GM18511 (cell line): ENCODE measurements at regions not wholly inside any gene's neighbourhood (a gene's known extent, or its start where the extent isn't known, plus 50 kb on each side); places are given as distances from the start of the nearest gene placed in this dataset.
"Not testable (repeated sequence)": the region's sequence is repeated elsewhere in the genome, so short reads cannot be mapped to it uniquely, and the experiment has no call there.

Experiments used
- ATAC-seq: cut with Tn5 transposase; IDR thresholded peaks from one replicate; pipeline ENCODE4 v1.9.1; 2021; ENCODE audit warnings: mild to moderate bottlenecking, moderate library complexity; ENCODE audit not compliant: unreplicated experiment

DNA sequence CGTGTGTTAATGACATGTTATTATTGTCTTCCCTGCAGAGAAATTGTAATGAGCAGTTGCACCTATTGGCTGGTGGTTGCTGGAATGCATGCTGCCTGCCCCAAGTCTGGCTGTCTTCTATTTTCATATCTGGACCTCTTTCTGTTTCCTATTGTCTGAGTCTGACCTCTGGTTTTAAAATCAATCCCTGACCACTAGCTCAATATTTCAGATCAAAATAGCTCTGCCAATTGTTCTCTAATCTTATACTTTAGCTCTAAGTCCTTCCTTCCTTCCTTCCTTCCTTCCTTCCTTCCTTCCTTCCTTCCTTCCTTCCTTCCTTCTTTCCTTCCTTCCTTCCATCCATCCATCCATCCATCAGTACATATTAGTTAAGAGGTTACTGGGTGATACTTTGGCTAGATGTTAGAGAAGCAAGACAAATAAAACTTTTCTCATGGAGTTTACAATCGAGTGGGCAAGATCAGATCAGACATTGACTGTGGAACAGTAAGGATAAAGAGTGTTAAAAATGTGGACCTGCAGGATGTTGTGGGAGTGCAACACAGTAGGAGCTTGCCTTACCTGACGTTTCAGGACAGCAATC lies 417.1 kb downstream of the SOCS6 start:
- ATAC-seq, result no peak

GRCh38 chr18:70700496-70700895 lies 411.7 kb downstream of the SOCS6 start:
- no peak for ATAC-seq

GRCh38 chr18:70698574-70698973 lies 409.7 kb downstream of the SOCS6 start:
- ATAC-seq, result no peak

GRCh38 chr18:70693246-70693645 lies 404.4 kb downstream of the SOCS6 start:
- no peak for ATAC-seq

GRCh38 chr18:70689765-70690164 lies 400.9 kb downstream of the SOCS6 start:
- not testable (repeated sequence) for ATAC-seq

DNA sequence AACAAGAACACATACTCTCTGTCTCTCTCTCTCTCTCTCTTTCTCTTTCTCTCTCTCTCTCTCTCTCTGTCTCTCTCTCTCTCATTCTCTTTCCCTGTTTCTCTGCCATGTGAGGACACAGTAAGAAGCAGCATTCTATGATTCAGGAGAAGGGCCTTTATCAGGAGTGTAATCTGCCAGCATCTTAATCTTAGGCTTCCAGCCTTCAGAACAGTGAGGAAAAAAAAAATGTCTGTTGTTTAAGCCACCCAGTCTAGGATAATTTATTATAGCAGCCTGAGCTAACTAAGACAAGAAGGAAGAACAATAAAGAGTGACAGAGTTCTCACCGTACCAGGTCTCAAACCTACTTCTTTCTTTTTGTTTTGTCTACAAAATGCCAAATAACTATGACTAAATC lies 399.4 kb downstream of the SOCS6 start:
- no peak for ATAC-seq

DNA sequence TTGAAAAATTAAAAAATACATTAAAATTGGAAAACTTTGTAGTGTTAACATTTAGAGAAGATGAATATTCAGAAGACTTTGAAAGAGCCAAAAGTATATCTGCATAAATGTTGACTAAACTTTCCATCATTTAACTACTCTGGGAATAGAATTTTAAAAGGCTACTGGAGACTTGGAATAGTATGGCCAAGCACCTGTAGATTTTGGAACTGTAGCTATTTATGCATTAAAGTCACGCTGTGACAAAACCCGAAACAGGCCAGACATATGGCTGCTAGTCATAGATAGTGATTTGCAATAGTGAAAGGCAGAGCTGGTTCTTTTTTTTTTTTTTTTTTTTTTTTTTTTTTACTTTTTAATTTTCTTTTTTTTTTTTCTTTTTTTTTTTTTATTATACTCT lies 396.0 kb downstream of the SOCS6 start:
- ATAC-seq, result no peak

DNA sequence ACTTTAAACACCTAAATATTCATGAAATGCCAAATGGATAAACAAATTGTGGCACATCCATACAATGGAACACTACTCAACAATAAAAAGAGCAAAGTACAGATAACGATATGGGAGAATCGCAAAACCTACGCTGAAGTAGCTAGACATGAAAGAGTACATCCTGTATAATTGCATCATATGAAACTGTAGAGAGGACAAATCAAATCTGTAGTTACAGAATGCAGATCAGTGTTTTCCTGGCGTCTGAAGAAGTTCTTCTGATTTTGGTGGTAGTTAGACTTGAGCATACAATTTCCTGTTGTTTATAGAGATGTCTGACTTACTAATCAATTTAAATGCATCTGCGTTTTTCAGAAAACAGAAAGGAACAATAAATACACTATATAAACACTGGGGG lies 394.4 kb downstream of the SOCS6 start:
- ATAC-seq, result no peak

DNA sequence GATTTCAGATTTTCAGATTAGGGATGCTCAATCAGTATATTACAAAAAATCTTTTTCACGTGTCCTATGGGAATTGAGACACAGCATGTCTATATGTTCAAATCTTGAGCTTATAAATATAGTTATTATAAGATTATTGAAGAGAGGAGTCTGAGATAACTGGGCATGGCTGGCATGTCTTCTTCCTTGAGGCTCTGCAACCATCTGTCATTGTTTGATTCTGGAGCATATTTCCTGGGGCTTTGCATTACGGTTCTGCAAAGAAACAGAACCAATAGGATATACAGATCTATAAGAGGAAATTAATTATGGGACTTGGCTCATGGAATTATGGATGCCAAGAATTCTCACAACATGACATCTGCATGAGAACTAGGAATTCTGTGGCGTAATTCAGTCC lies 386.1 kb downstream of the SOCS6 start:
- ATAC-seq, result no peak

DNA sequence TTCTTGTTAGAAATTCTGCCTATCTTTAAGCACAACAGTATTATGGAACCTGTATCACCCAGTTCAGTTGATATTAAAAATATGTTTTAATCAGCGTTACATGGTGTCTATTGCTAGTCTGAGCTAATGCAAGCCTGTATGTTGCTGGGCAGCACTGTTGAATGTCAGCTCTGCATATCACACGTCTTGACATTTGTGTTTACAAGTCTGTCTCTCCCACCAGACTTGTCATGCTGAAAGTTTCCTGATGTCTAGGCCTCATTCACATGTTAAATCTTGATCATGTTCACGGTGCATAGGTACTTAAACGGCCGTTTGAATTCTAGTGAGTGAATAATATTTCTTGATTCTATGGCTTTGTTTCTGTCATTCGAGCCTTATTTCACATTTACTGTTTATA lies 385.0 kb downstream of the SOCS6 start:
- ATAC-seq, result no peak

DNA sequence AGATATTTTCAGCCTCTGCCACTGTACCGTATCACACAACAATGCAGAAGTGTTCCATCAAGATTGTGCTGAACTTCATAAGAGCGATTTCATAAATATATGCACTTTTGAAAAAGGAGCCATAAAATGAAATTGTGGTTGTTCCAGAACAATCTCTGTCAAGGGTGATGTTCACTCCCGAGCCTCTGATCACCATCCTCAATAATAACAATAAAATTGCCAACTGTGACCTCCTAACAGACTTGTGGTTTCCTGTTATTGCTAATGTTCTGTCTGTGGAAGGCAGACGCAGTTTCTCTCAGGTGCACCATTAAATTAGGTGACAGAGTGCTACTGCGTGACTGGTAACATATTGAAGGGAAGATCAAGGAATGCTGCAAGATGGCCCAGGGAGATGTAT lies 383.7 kb downstream of the SOCS6 start:
- no peak for ATAC-seq

DNA sequence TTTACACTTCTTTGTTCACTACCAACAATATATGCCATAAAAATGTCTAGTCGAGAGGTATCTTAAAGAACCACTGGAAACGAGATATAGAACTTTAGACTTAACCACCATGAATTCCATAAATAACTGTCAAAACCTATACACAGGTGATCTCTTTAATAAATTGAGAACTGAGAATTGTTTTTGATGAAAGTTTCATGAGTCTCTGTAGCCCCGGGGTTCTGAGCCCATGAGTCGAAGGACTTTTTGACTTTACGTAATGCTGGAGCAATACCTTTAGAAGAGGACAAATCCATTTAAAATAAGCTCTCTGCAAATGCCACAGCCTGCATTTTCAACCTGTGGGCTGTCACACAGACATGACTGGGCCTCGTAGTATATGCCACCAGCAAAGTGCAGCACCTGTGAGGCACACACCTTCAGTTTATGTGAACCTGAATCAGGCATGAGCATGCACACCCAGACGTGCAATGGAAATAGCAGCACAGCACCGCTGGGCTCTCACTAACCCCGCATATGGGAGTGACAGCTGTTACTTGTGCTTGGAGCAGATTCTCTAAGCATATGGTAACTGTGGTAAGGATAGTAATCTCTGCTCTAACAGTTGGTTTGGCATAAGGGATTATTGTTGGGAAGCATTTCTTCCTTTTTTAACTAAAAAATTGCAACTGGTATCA lies 383.2 kb downstream of the SOCS6 start:
- no peak for ATAC-seq

DNA sequence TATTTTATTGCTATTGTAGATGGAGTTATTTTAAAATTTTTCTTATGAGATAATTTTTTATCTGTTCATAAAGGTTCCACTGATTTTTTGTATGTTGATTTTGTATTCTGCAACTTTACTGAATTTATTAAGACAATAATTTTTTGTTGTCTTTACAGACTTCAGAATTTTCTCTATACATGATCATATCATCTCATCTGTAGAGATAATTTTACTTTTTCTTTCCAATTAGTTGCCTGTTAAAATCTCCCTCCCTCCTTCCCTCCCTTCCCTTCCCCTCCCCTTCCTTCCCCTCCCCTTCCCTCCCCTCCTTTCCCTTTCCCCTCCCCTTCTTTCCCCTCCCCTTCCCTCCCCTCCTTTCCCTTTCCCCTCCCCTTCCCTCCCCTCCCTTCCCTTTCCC lies 378.1 kb downstream of the SOCS6 start:
- ATAC-seq, result no peak

GRCh38 chr18:70663141-70663540 lies 374.3 kb downstream of the SOCS6 start:
- no peak for ATAC-seq

DNA sequence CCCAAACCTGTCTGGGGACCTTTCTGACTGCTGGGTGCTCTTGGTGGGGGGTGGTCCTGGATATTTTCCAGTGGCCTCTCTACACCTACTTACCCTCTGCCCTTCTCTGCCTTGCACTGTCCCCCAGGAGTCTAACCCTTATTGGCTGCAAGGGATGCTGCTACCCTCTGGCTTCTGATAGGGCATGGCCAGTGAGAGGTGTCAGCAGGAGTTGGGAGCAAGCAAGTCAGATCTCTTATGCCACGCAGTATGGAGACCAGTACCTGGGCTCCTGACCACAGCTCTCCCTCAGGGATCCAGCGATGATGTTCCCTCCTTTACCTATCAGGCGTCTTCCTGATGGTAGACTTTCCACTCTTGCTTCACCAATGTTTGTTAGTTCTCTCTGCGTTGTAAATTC lies 373.7 kb downstream of the SOCS6 start:
- ATAC-seq, result no peak

GRCh38 chr18:70659036-70659925 lies 370.4 kb downstream of the SOCS6 start:
- no peak for ATAC-seq

DNA sequence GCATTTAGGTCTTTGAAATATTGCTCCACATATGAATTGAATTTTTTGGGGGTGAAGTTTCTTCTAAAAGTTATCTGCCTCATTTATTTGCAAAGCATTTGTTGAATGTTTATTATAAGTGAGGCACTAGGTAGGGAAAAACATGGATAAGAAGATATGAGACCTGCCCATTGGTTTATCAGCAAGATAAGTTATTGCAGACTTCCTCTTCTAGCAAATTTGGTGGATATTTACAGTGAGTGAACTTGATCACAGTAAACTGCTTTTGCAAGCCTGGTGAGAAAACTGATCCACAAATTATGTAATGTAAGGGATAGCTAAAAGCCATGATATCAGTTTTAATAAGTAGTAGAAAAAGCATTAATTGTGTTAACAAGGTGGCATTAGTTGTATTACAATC lies 364.8 kb downstream of the SOCS6 start:
- no peak for ATAC-seq

- ATAC-seq, result no peak
Observed at GRCh38 chr18:70650878-70651277, 362.0 kb downstream of the SOCS6 start.

DNA sequence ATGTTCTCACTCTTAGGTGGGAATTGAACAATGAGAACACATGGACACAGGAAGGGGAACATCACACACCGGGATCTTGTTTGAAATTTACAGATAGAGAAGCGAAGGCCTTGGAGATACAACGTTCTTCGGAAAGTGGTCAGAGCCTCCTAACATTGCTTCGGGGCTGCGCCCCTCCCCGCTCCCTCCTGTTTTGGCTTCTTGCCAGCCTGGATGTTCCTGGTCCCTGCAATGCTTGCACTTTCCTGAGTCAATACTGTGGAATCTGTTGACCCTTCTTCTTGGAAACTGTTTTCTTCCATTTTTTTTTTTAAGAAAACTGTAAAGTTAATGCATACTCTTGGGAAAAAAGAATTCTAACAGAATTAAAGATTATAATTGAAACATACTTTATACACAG lies 360.8 kb downstream of the SOCS6 start:
- no peak for ATAC-seq

- no peak for ATAC-seq
Observed at GRCh38 chr18:70645971-70646370, 357.1 kb downstream of the SOCS6 start.

GRCh38 chr18:70643812-70644211 lies 355.0 kb downstream of the SOCS6 start:
- ATAC-seq, result no peak

- ATAC-seq, result no peak
Observed at GRCh38 chr18:70641156-70641775, 352.4 kb downstream of the SOCS6 start.
